K562 (cell line): ENCODE measurements at regions not wholly inside any gene's neighbourhood (a gene's known extent, or its start where the extent isn't known, plus 50 kb on each side); places are given as distances from the start of the nearest gene placed in this dataset.

Experiments
- ATAC-seq: fragments of 200-7000 bp; cut with Tn5 transposase; 3 replicates; pipeline ENCODE4 v1.9.1; 2020; ENCODE audit warnings: moderate library complexity
- BruUV-seq: library from RNA; stranded (reverse); fragments of 400-500 nt; replicated peaks from 2 replicates; lab custom pipeline; 2021; lab: Mats Ljungman, UMichigan
- CTCF ChIA-PET: fragments of 300-600 bp; formaldehyde crosslinking; extraction: SDS; loops from one replicate; lab custom pipeline; 2021; ENCODE audit warnings: low intra/inter-chr PET ratio; lab: Yijun Ruan, JAX
- POLR2A ChIA-PET: fragments of 300-600, 350-650 bp; sonication (Branson Sonifier 250); formaldehyde crosslinking; extraction: SDS; loops from one replicate; lab custom pipeline; 2021; ENCODE audit warnings: antibody characterized with exemption, inconsistent platforms; lab: Yijun Ruan, JAX
- DNase-seq, 4 experiments: peaks; one replicate each; pipeline versions ENCODE4 v3.0.0 to v3.0.0-alpha.2; 2011 to 2018; ENCODE audit warnings: low spot score in 3 of 4, mixed read lengths in 3 of 4; ENCODE audit errors: extremely low read depth in 1 of 4
- FAIRE-seq: peaks from 2 replicates; lab custom pipeline; 2011; peaks lifted over from hg19 to GRCh38; lab: Jason Lieb, UNC
- H2AFZ ChIP-seq: 2 replicates; pipeline ENCODE4 v1.6.0; 2011; ENCODE audit warnings: low read depth, low read length, control low read depth, inconsistent platforms
- H3K27ac ChIP-seq: fragments of 200-600 bp; 3 replicates; pipeline ENCODE4 v1.8.0; 2011; ENCODE audit warnings: low read depth, mild to moderate bottlenecking, control low read depth, inconsistent platforms, low read length, moderate library complexity, mixed read lengths; ENCODE audit errors: extremely low read depth
- H3K27me3 ChIP-seq, 2 experiments: fragments of 300-600 bp in 1 of 2; 2 replicates in 1 of 2; 3 replicates in 1 of 2; pipeline versions ENCODE4 v1.6.0 to v1.8.0; 2011; ENCODE audit warnings: inconsistent platforms in 2 of 2, low read length in 2 of 2, mild to moderate bottlenecking in 1 of 2, mixed read lengths in 1 of 2, moderate library complexity in 1 of 2; ENCODE audit not compliant: control insufficient read depth in 2 of 2, insufficient read depth in 2 of 2
- H3K36me3 ChIP-seq: fragments of 300-600 bp; 3 replicates; pipeline ENCODE4 v1.8.0; 2011; ENCODE audit warnings: mild to moderate bottlenecking, low read length, inconsistent platforms; ENCODE audit not compliant: control insufficient read depth, insufficient read depth
- H3K4me1 ChIP-seq, 2 experiments: fragments of 200-600 bp in 1 of 2; replicated peaks in 1 of 2; 2 replicates in 1 of 2; 3 replicates in 1 of 2; pipeline versions ENCODE4 v1.5.1 to v1.8.0; 2011; ENCODE audit warnings: inconsistent platforms in 2 of 2, low read length in 2 of 2, mild to moderate bottlenecking in 1 of 2, mixed read lengths in 1 of 2, moderate library complexity in 1 of 2; ENCODE audit not compliant: control insufficient read depth in 2 of 2, insufficient read depth in 2 of 2
- H3K4me2 ChIP-seq: 2 replicates; pipeline ENCODE4 v1.6.1; 2011; ENCODE audit warnings: low read length, control low read depth, inconsistent platforms, mixed read lengths; ENCODE audit not compliant: insufficient read depth
- H3K4me3 ChIP-seq: fragments of 200-600 bp; sonication (generic), shearing (Covaris generic); 2 replicates; pipeline ENCODE4 v1.5.1; 2016; ENCODE audit warnings: control low read depth, inconsistent platforms
- H3K79me2 ChIP-seq: fragments of 200-600 bp; 3 replicates; pipeline ENCODE4 v1.8.0; 2011; ENCODE audit warnings: low read length, inconsistent platforms; ENCODE audit not compliant: control insufficient read depth, insufficient read depth
- H3K9ac ChIP-seq, 2 experiments: 2 replicates each; pipeline versions ENCODE4 v1.6.0 to v1.6.1; 2011; ENCODE audit warnings: low read depth in 2 of 2, low read length in 2 of 2, control low read depth in 1 of 2, inconsistent platforms in 1 of 2, mild to moderate bottlenecking in 1 of 2, mixed read lengths in 1 of 2; ENCODE audit not compliant: insufficient read depth in 1 of 2
- H3K9me1 ChIP-seq: one replicate; pipeline ENCODE4 v1.6.0; 2011; ENCODE audit warnings: inconsistent platforms, mild to moderate bottlenecking, low read length, moderate library complexity; ENCODE audit not compliant: control insufficient read depth, insufficient read depth
- H3K9me3 ChIP-seq: replicated peaks from 2 replicates; pipeline ENCODE4 v1.5.1; 2011; ENCODE audit warnings: low read depth, low read length, inconsistent platforms; ENCODE audit not compliant: control insufficient read depth, insufficient read depth
- H4K20me1 ChIP-seq: replicated peaks from 2 replicates; pipeline ENCODE4 v1.6.1; 2011; ENCODE audit warnings: low read length, inconsistent platforms, mixed read lengths; ENCODE audit not compliant: control insufficient read depth, insufficient read depth
- CHD1 ChIP-seq: fragments of 200-600 bp; sonication (generic); IDR thresholded peaks from one replicate; pipeline ENCODE4 v1.6.1; 2012; ENCODE audit warnings: mild to moderate bottlenecking, moderate library complexity, low read length, inconsistent platforms
- FOXJ2 ChIP-seq: fragments of 200-800 bp; sonication (Bioruptor generic); IDR thresholded peaks from 2 replicates; pipeline ENCODE4 v1.6.1; 2016; ENCODE audit warnings: missing genetic modification characterization, missing compliant biosample characterization
- HMG20A ChIP-seq: fragments of 450-650 bp; formaldehyde crosslinking; conservative IDR thresholded peaks from 2 replicates; pipeline ENCODE4 v1.4.0; 2020; ENCODE audit warnings: mild to moderate bottlenecking, mixed read lengths
- KLF16 ChIP-seq: IDR thresholded peaks from 2 replicates; pipeline ENCODE4 v1.6.1; 2016; ENCODE audit warnings: antibody characterized with exemption
- MYNN ChIP-seq, 2 experiments: sonication (generic); formaldehyde crosslinking in 1 of 2; IDR thresholded peaks; 2 replicates each; pipeline versions ENCODE4 v1.5.0 to v1.6.1; 2016 to 2020; ENCODE audit warnings: antibody characterized with exemption in 1 of 2, missing genetic modification reagents in 1 of 2
- POLR2H ChIP-seq: IDR thresholded peaks from 2 replicates; pipeline ENCODE4 v1.6.1; 2016; ENCODE audit warnings: missing genetic modification characterization, low read depth, mild to moderate bottlenecking, control low read depth, missing compliant biosample characterization, moderate library complexity
- RFX7 ChIP-seq: fragments of 250-450 bp; sonication (Bioruptor Pico); IDR thresholded peaks from 2 replicates; pipeline ENCODE4 v1.5.1; 2021; ENCODE audit warnings: mild to moderate bottlenecking
- SPI1 ChIP-seq: IDR thresholded peaks from 2 replicates; pipeline ENCODE4 v1.6.1; 2011; ENCODE audit warnings: low read depth, low read length, control low read depth, borderline replicate concordance
- TFAP4 ChIP-seq: sonication (generic); formaldehyde crosslinking; IDR thresholded peaks from 2 replicates; pipeline ENCODE4 v1.8.0; 2022; ENCODE audit warnings: missing genetic modification reagents, mild to moderate bottlenecking, moderate library complexity, borderline replicate concordance
- ZBTB33 ChIP-seq: sonication (generic); formaldehyde crosslinking; IDR thresholded peaks from 2 replicates; pipeline ENCODE4 v1.8.1; 2023; ENCODE audit warnings: mild to moderate bottlenecking, missing genetic modification reagents
- ZFX ChIP-seq: sonication (generic); formaldehyde crosslinking; IDR thresholded peaks from 2 replicates; pipeline ENCODE4 v1.8.0; 2022; ENCODE audit warnings: mild to moderate bottlenecking, missing genetic modification reagents, moderate library complexity
- ZKSCAN3 ChIP-seq: fragments of 250-450 bp; sonication (Bioruptor Pico); IDR thresholded peaks from 2 replicates; pipeline ENCODE4 v1.4.0; 2020
- ZNF224 ChIP-seq: sonication (generic); formaldehyde crosslinking; IDR thresholded peaks from 2 replicates; pipeline ENCODE4 v1.8.0; 2022; ENCODE audit warnings: mild to moderate bottlenecking, missing genetic modification reagents
- ZNF274 ChIP-seq: IDR thresholded peaks from 2 replicates; pipeline ENCODE4 v1.6.1; 2011; ENCODE audit warnings: low read depth, mild to moderate bottlenecking, low read length, moderate library complexity, borderline replicate concordance
- ZNF311 ChIP-seq: fragments of 250-450 bp; sonication (Bioruptor Pico); IDR thresholded peaks from 2 replicates; pipeline ENCODE4 v1.4.0; 2020; ENCODE audit warnings: mild to moderate bottlenecking, moderate library complexity
- ZNF507 ChIP-seq: conservative IDR thresholded peaks from 2 replicates; pipeline ENCODE4 v1.6.1; 2017; ENCODE audit warnings: missing genetic modification characterization, missing compliant biosample characterization
- ZNF75A ChIP-seq: fragments of 450-650 bp; formaldehyde crosslinking; IDR thresholded peaks from 2 replicates; pipeline ENCODE4 v1.4.0; 2020; ENCODE audit warnings: mild to moderate bottlenecking
- WGBS: fragments of 100-300 bp; shearing (Covaris generic); methylation state at CpG from one replicate; pipeline ENCODE4 v1.1.6; 2016; ENCODE audit warnings: low coverage, mixed read lengths; ENCODE audit not compliant: insufficient coverage; ENCODE audit errors: missing lambda C conversion rate; 5-methylcytosine and 5-hydroxymethylcytosine counted together
- in situ Hi-C: fragments of 300-500 bp; cut with MboI; formaldehyde crosslinking; loops from 4 replicates; pipeline ENCODE4 v1.15.0; 2018; ENCODE audit warnings: inconsistent platforms, mixed read lengths
- intact Hi-C: fragments of 100-400 bp; cut with micrococcal nuclease; formaldehyde crosslinking; loops from 2 replicates; pipeline ENCODE4 v1.14.2; 2022
- TF ChIP-seq, protein P1 (sequence below), 2 experiments: fragments of 450-650 bp; conservative IDR thresholded peaks; 2 replicates each; pipeline ENCODE4 v1.6.1; 2017; ENCODE audit warnings: mild to moderate bottlenecking in 2 of 2, moderate library complexity in 2 of 2

- no peak for DNase-seq
- no peak for FAIRE-seq
These were observed 1170.0 kb downstream of the XPNPEP1 start for GRCh38 chr10:108753326-108753725.

More at GRCh38 chr10:108753326-108753725, 1170.0 kb downstream of the XPNPEP1 start:
- in situ Hi-C loops (no loop called here), intact Hi-C loops (no loop called here)
- H3K27me3 ChIP-seq = no peaks in the 10 kb centered on the region
- H3K4me3 ChIP-seq = no peak overlapping the region
- no peak overlapping the region for H2AFZ ChIP-seq
- no peaks in the 10 kb centered on the region for H4K20me1 ChIP-seq
- no peak overlapping the region for H3K9ac ChIP-seq
- ATAC-seq = no peak
- no peak overlapping the region for H3K27ac ChIP-seq
- ChIA-PET CTCF (no interaction called here), POLR2A (no interaction called here)
- WGBS = 0% methylated on average over 2 of the region's 2 CpGs
- TF ChIP-seq KLF16 (no peak), RFX7 (CRISPR knock-in tag) (no peak), ZBTB33 (CRISPR knock-in tag) (no peak), TFAP4 (CRISPR knock-in tag) (no peak), ZKSCAN3 (CRISPR knock-in tag) (no peak), HMG20A (CRISPR knock-in tag) (no peak), MYNN (IDR thresholded peaks at IDR 0.05) (no peak), MYNN (CRISPR knock-in tag; IDR thresholded peaks at IDR 0.05) (no peak), SPI1 (no peak), ZNF274 (no peak), ZNF224 (CRISPR knock-in tag) (no peak), ZNF507 (tag) (no peak), ZNF311 (no peak), ZNF75A (CRISPR knock-in tag) (no peak), CHD1 (no peak), ZFX (CRISPR knock-in tag) (no peak), FOXJ2 (tag) (no peak), POLR2H (tag) (no peak)
- TF ChIP-seq, protein P1, sequence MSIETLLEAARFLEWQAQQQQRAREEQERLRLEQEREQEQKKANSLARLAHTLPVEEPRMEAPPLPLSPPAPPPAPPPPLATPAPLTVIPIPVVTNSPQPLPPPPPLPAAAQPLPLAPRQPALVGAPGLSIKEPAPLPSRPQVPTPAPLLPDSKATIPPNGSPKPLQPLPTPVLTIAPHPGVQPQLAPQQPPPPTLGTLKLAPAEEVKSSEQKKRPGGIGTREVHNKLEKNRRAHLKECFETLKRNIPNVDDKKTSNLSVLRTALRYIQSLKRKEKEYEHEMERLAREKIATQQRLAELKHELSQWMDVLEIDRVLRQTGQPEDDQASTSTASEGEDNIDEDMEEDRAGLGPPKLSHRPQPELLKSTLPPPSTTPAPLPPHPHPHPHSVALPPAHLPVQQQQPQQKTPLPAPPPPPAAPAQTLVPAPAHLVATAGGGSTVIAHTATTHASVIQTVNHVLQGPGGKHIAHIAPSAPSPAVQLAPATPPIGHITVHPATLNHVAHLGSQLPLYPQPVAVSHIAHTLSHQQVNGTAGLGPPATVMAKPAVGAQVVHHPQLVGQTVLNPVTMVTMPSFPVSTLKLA (conservative IDR thresholded peaks at IDR 0.05) = no peak
- no peaks in the 10 kb centered on the region for H3K36me3 ChIP-seq
- H3K4me2 ChIP-seq = no peak overlapping the region
- H3K9me1 ChIP-seq = no peaks in the 10 kb centered on the region
- no peaks in the 10 kb centered on the region for H3K4me1 ChIP-seq
- H3K79me2 ChIP-seq = no peaks in the 10 kb centered on the region
- H3K9me3 ChIP-seq = no peaks in the 10 kb centered on the region
- BruUV-seq = no TSS peak
